Pancreas (tissue), 10 donors: ENCODE measurements at regions not wholly inside any gene's neighbourhood (a gene's known extent, or its start where the extent isn't known, plus 50 kb on each side); places are given as distances from the start of the nearest gene placed in this dataset.

ENCODE experiments used
- ATAC-seq, 4 donors: fragments of 200-7000 bp; cut with Tn5 transposase; one replicate each; pipeline versions ENCODE4 v1.8.0 to v1.9.1; 2020; ENCODE audit warnings: mild to moderate bottlenecking in 4 of 4, moderate library complexity in 4 of 4
- DNase-seq, 6 donors: peaks; one replicate each; pipeline ENCODE4 v3.0.0-alpha.2; 2020
- FAIRE-seq: peaks from 2 replicates; lab custom pipeline; 2012; peaks lifted over from hg19 to GRCh38; lab: Jason Lieb, UNC
- H3K27ac ChIP-seq, 4 donors: fragments of 200-600 bp; sonication (generic); 1 replicate in 3 of 4; 2 replicates in 1 of 4; pipeline versions ENCODE4 v1.5.0 to v1.8.0; 2020
- H3K27me3 ChIP-seq, 4 donors: fragments of 200-600 bp; one replicate each; pipeline ENCODE4 v1.8.0; 2021
- H3K36me3 ChIP-seq, 3 donors: fragments of 200-600 bp; sonication (generic) in 1 of 3; one replicate each; pipeline versions ENCODE4 v1.5.0 to v1.8.0; 2020 to 2021
- H3K4me1 ChIP-seq, 3 donors: fragments of 200-600 bp; one replicate each; pipeline ENCODE4 v1.8.0; 2021
- H3K4me3 ChIP-seq, 4 donors: fragments of 200-600 bp; sonication (generic) in 2 of 4; one replicate each; pipeline versions ENCODE4 v1.5.0 to v1.8.0; 2020 to 2021
- H3K9me3 ChIP-seq, 4 donors: fragments of 200-600 bp; one replicate each; pipeline ENCODE4 v1.8.0; 2021
- WGBS, 2 donors: extraction: QIAGEN DNeasy Blood & Tissue Kit; methylation state at CpG; one replicate each; pipeline ENCODE4 v1.1.7; 2013; 5-methylcytosine and 5-hydroxymethylcytosine counted together
- intact Hi-C, 3 donors: fragments of 100-400 bp; cut with DNase I; formaldehyde crosslinking; loops; one replicate each; pipeline versions ENCODE4 v1.11.1 to v1.14.2; 2022
- TF ChIP-seq, protein P1 (sequence below), 4 donors: fragments of 200-600 bp; sonication (generic) in 3 of 4; IDR thresholded peaks; one replicate each; pipeline versions ENCODE4 v1.5.0 to v1.8.0; 2021; ENCODE audit warnings: antibody characterized with exemption in 4 of 4
- donor health status: healthy with polysubstance abuse.
- donor health status: DM: no; HTN: no; CAD: no; lungs with moderate emphysema.
- donor health status: DM: no; HTN: no; CAD: no.
- donor health status: control.
- donor health status: control.
- donor health status: Bipolar disorder and iron deficiency.
- donor health status: DM: yes; HTN: yes; CAD: no.
- donor health status: DM: no; HTN: no; CAD: no.
- donor health status: DM: no; HTN: no; CAD: no.
- donor health status: DM: yes; HTN: yes; CAD: no.

DNA sequence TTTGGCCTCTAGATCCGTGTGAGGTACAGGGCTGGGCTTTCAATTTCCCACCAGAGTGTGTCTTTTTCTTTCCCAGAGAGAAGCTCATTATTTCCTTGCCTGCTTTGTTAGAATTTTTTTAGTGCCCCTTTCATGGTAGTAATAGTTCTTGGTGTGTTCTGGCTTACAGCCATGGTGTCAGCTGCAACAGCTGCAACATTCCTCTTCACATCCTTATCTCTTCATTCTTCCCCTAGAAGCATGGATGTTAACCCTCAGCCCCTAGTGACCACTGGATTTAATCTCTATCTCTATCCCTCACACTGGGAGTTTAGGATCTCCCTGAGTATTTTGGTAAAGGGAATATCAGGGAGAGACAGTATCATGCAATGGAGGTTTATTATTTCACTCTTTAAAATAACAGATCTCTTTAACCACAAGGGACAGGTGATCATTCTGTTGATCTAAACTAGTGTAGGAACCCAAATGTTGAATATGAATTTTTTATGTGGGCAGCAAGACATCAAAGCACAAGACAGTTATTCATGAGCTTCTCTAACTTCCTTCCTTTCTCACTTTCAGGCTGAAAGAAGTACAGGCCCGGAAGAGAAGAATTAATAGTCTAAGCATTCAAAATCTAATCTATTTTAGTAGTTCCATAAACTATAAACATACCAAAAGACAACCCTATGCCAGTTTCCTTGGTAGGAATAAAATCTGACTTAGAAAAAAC is 160.2 kb downstream of the FAM170A start:
- Histone ChIP-seq H3K4me1 (peaks cover 0 to 6% (median 0%) of the 10 kb centered on the region in 3 donors), H3K27me3 (no peaks in the 10 kb centered on the region), H3K9me3 (no peaks in the 10 kb centered on the region), H3K36me3 (no peaks in the 10 kb centered on the region), H3K27ac (no peak overlapping the region), H3K4me3 (no peak overlapping the region)
- no peak for FAIRE-seq
- WGBS, 2 donors: 77 to 78% methylated on average over 2 of the region's 2 CpGs
- TF ChIP-seq, protein P1, sequence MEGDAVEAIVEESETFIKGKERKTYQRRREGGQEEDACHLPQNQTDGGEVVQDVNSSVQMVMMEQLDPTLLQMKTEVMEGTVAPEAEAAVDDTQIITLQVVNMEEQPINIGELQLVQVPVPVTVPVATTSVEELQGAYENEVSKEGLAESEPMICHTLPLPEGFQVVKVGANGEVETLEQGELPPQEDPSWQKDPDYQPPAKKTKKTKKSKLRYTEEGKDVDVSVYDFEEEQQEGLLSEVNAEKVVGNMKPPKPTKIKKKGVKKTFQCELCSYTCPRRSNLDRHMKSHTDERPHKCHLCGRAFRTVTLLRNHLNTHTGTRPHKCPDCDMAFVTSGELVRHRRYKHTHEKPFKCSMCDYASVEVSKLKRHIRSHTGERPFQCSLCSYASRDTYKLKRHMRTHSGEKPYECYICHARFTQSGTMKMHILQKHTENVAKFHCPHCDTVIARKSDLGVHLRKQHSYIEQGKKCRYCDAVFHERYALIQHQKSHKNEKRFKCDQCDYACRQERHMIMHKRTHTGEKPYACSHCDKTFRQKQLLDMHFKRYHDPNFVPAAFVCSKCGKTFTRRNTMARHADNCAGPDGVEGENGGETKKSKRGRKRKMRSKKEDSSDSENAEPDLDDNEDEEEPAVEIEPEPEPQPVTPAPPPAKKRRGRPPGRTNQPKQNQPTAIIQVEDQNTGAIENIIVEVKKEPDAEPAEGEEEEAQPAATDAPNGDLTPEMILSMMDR (IDR thresholded peaks at IDR 0.05): no peak
- DNase-seq: no peak
- intact Hi-C loops: no loop called here
- ATAC-seq: no peak

DNA sequence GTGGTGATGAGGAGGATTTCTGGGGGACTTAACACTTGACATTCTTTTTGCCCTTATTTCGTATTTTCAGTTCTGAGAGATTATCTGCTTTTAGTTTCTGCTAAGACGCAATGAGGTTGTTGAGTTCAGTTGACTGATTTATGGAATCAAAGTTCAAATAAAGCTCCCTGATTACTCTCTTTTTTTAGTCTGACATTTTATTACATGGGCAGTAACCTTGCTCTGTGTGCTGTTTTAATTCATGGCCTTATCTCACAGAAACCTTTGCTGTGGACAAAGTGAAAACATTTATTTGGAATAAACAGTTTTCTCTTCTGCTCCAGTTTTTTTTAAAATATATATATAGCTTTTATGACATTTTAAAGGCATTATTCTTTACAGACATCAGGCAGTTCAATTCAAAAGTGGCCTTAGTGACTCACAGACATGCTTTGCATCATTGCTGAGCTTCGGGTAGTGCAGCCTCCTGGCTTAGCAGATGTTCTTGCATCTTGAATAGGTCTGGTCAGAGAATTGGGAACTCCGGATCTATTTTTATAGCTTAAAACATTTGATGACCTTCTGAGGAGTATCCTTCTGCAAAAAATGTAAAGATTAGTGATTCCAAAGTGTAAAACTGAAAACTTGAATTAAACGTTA is 162.9 kb downstream of the FAM170A start:
- no peaks in the 10 kb centered on the region for H3K9me3 ChIP-seq
- 26 to 32% methylated on average over 5 of the region's 5 CpGs for WGBS, 2 donors
- ATAC-seq (no peak), FAIRE-seq (peak; percentile 88), DNase-seq (no peak)
- H3K4me3 ChIP-seq: no peak overlapping the region
- H3K27me3 ChIP-seq: no peaks in the 10 kb centered on the region
- H3K36me3 ChIP-seq: no peaks in the 10 kb centered on the region
- H3K4me1 ChIP-seq: peaks cover 0 to 6% (median 0%) of the 10 kb centered on the region in 3 donors
- intact Hi-C loops: no loop called here
- H3K27ac ChIP-seq: no peak overlapping the region
- TF ChIP-seq, protein P1 (IDR thresholded peaks at IDR 0.05): no peak

DNA sequence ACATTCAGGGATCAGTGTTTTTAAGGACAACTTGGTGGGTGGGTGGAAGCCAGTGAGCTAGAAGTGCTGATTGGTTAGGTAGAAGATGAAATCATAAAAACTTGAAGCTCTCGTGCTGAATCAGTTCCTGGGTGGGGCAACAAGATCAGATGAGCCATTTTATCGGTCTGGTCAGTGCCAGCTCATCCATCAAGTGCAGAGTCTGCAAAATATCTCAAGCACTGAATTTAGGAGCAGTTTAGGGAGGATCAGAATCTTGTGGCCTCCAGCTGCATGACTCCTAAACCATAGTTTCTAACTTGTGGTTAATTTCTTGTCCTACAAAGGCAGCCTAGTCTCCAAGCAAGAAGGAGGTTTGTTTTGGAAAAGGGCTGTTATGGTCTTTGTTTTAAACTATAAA is 166.4 kb downstream of the FAM170A start:
- intact Hi-C loops: no loop called here
- ATAC-seq: no peak
- TF ChIP-seq, protein P1 (IDR thresholded peaks at IDR 0.05): no peak
- peaks cover 0 to 6% (median 0%) of the 10 kb centered on the region in 3 donors for H3K4me1 ChIP-seq
- 53 to 59% methylated on average over 2 of the region's 2 CpGs for WGBS, 2 donors
- no peak for DNase-seq
- no peak for FAIRE-seq
- no peaks in the 10 kb centered on the region for H3K27me3 ChIP-seq
- no peaks in the 10 kb centered on the region for H3K36me3 ChIP-seq
- no peak overlapping the region for H3K4me3 ChIP-seq
- no peak overlapping the region for H3K27ac ChIP-seq
- H3K9me3 ChIP-seq: no peaks in the 10 kb centered on the region

- Histone ChIP-seq H3K27ac (no peak overlapping the region), H3K27me3 (no peaks in the 10 kb centered on the region), H3K4me1 (no peaks in the 10 kb centered on the region), H3K36me3 (no peaks in the 10 kb centered on the region), H3K4me3 (no peak overlapping the region), H3K9me3 (no peaks in the 10 kb centered on the region)
- ATAC-seq: no peak
- FAIRE-seq: no peak
- intact Hi-C loops: no loop called here
- TF ChIP-seq, protein P1 (IDR thresholded peaks at IDR 0.05): no peak
- DNase-seq: no peak
- WGBS, 2 donors: 72 to 79% methylated on average over 2 of the region's 2 CpGs
Measured at GRCh38 chr5:119801570-119801969, 172.2 kb downstream of the FAM170A start.

- ATAC-seq (no peak), DNase-seq (no peak), FAIRE-seq (no peak)
- intact Hi-C loops: no loop called here
- 73 to 75% methylated on average over 2 of the region's 2 CpGs for WGBS, 2 donors
- TF ChIP-seq, protein P1 (IDR thresholded peaks at IDR 0.05): no peak
- no peak overlapping the region for H3K4me3 ChIP-seq
- H3K9me3 ChIP-seq: no peaks in the 10 kb centered on the region
- H3K27me3 ChIP-seq: no peaks in the 10 kb centered on the region
- no peaks in the 10 kb centered on the region for H3K36me3 ChIP-seq
- H3K4me1 ChIP-seq: no peaks in the 10 kb centered on the region
- H3K27ac ChIP-seq: no peak overlapping the region
Measured at GRCh38 chr5:119808024-119808423, 178.7 kb downstream of the FAM170A start.
